Smooth muscle cell of the brain vasculature (primary cell): ENCODE measurements at regions not wholly inside any gene's neighbourhood (a gene's known extent, or its start where the extent isn't known, plus 50 kb on each side); places are given as distances from the start of the nearest gene placed in this dataset.
"Not testable (repeated sequence)": the region's sequence is repeated elsewhere in the genome, so short reads cannot be mapped to it uniquely, and the experiment has no call there.

Experiments
- DNase-seq: peaks from one replicate; pipeline ENCODE4 v3.0.0-alpha.2; 2012; ENCODE audit warnings: low read depth, low spot score

GRCh38 chr5:9858043-9858442, 227.9 kb upstream of the TAS2R1 start:
- no peak for DNase-seq

GRCh38 chr5:9853309-9853708, 223.2 kb upstream of the TAS2R1 start:
- no peak for DNase-seq

GRCh38 chr5:9852671-9853070, 222.5 kb upstream of the TAS2R1 start:
- DNase-seq: no peak

- DNase-seq: peak; percentile 51
These were observed 221.3 kb upstream of the TAS2R1 start for GRCh38 chr5:9851458-9851857.

- DNase-seq: no peak
These were observed 220.3 kb upstream of the TAS2R1 start for GRCh38 chr5:9850456-9850855.

- no peak for DNase-seq
These were observed 217.5 kb upstream of the TAS2R1 start for GRCh38 chr5:9847631-9848030.

GRCh38 chr5:9845185-9845584, 215.0 kb upstream of the TAS2R1 start:
- no peak for DNase-seq

GRCh38 chr5:9841516-9842170, 211.5 kb upstream of the TAS2R1 start:
- no peak for DNase-seq

GRCh38 chr5:9838916-9839315, 208.8 kb upstream of the TAS2R1 start:
- DNase-seq: no peak

- DNase-seq: no peak
These were observed 205.0 kb upstream of the TAS2R1 start for GRCh38 chr5:9834871-9835770.

GRCh38 chr5:9833871-9834270, 203.7 kb upstream of the TAS2R1 start:
- DNase-seq: no peak

- no peak for DNase-seq
These were observed 202.8 kb upstream of the TAS2R1 start for GRCh38 chr5:9832921-9833320.

GRCh38 chr5:9831823-9832222, 201.7 kb upstream of the TAS2R1 start:
- no peak for DNase-seq

- DNase-seq: no peak
These were observed 200.0 kb upstream of the TAS2R1 start for GRCh38 chr5:9830184-9830583.

- no peak for DNase-seq
These were observed 199.5 kb upstream of the TAS2R1 start for GRCh38 chr5:9829621-9830020.

GRCh38 chr5:9820691-9821449, 190.7 kb upstream of the TAS2R1 start:
- DNase-seq: no peak

- DNase-seq: no peak
These were observed 188.2 kb upstream of the TAS2R1 start for GRCh38 chr5:9818340-9818845.

GRCh38 chr5:9817819-9818218, 187.7 kb upstream of the TAS2R1 start:
- DNase-seq: no peak

GRCh38 chr5:9815051-9815450, 184.9 kb upstream of the TAS2R1 start:
- DNase-seq: no peak

GRCh38 chr5:9813305-9813704, 183.2 kb upstream of the TAS2R1 start:
- DNase-seq: no peak

- DNase-seq: not testable (repeated sequence)
These were observed 177.2 kb upstream of the TAS2R1 start for GRCh38 chr5:9807366-9807765.

- no peak for DNase-seq
These were observed 171.8 kb upstream of the TAS2R1 start for GRCh38 chr5:9801908-9802307.
